HCT116 (cell line): ENCODE measurements at regions not wholly inside any gene's neighbourhood (a gene's known extent, or its start where the extent isn't known, plus 50 kb on each side); places are given as distances from the start of the nearest gene placed in this dataset.

Experiments used
- CTCF ChIP-seq, 3 experiments: fragments of 200-600 bp in 1 of 3; sonication (generic) in 1 of 3; IDR thresholded peaks in 2 of 3; conservative IDR thresholded peaks in 1 of 3; 2 replicates each; pipeline ENCODE4 v1.5.1; 2012 to 2017; ENCODE audit warnings: low read depth in 2 of 3, low read length in 2 of 3, antibody characterized with exemption in 1 of 3, borderline replicate concordance in 1 of 3, control low read depth in 1 of 3, mild to moderate bottlenecking in 1 of 3, mixed read lengths in 1 of 3, mixed run types in 1 of 3, moderate library complexity in 1 of 3; ENCODE audit not compliant: insufficient read depth in 1 of 3
- EGR1 ChIP-seq: IDR thresholded peaks from 2 replicates; pipeline ENCODE4 v1.6.1; 2012; ENCODE audit warnings: low read depth
- ELF1 ChIP-seq: IDR thresholded peaks from 2 replicates; pipeline ENCODE4 v1.6.1; 2012; ENCODE audit warnings: low read depth, borderline replicate concordance
- EZH2 ChIP-seq: fragments of 200-600 bp; sonication (generic); IDR thresholded peaks from 2 replicates; pipeline ENCODE4 v1.6.1; 2017; ENCODE audit warnings: antibody characterized with exemption, mixed run types
- JUND ChIP-seq: IDR thresholded peaks from 2 replicates; pipeline ENCODE4 v1.6.1; 2012
- MAX ChIP-seq: IDR thresholded peaks from 2 replicates; pipeline ENCODE4 v1.6.1; 2012
- POLR2A ChIP-seq: IDR thresholded peaks from 2 replicates; pipeline ENCODE4 v1.7.0; 2011; ENCODE audit warnings: borderline replicate concordance; ENCODE audit not compliant: insufficient read depth, insufficient read length; ENCODE audit errors: extremely low read depth
- POLR2AphosphoS5 ChIP-seq: IDR thresholded peaks from 2 replicates; pipeline ENCODE4 v1.6.1; 2011; ENCODE audit warnings: mild to moderate bottlenecking, low read depth, low read length, moderate library complexity
- REST ChIP-seq: IDR thresholded peaks from 2 replicates; pipeline ENCODE4 v1.6.1; 2012; ENCODE audit warnings: low read depth
- SIN3A ChIP-seq: IDR thresholded peaks from 2 replicates; pipeline ENCODE4 v1.6.1; 2012; ENCODE audit warnings: low read depth
- TCF7L2 ChIP-seq: IDR thresholded peaks from 2 replicates; pipeline ENCODE4 v1.7.0; 2011; ENCODE audit warnings: borderline replicate concordance, inconsistent platforms; ENCODE audit not compliant: insufficient read depth, insufficient read length; ENCODE audit errors: extremely low read depth

- TF ChIP-seq EZH2 (no peak), CTCF (IDR thresholded peaks at IDR 0.05 in 2 of 3, conservative IDR thresholded peaks at IDR 0.05 in 1 of 3; ENCODE audit: borderline replicate concordance in 1 of 3, insufficient read depth in 1 of 3, low read depth in 2 of 3, low read length in 2 of 3) (no peak), TCF7L2 (no peak), SIN3A (no peak), REST (no peak), POLR2AphosphoS5 (no peak), JUND (no peak), EGR1 (no peak), POLR2A (no peak), MAX (no peak), ELF1 (no peak)
These were observed 130.8 kb upstream of the FLRT2 start for GRCh38 chr14:85399186-85399585.
